ENCODE measurements at regions not wholly inside any gene's neighbourhood (a gene's known extent, or its start where the extent isn't known, plus 50 kb on each side); places are given as distances from the start of the nearest gene placed in this dataset.
A peak's percentile ranks its signal among the peaks of the same experiment; 100 is the strongest.

DNA sequence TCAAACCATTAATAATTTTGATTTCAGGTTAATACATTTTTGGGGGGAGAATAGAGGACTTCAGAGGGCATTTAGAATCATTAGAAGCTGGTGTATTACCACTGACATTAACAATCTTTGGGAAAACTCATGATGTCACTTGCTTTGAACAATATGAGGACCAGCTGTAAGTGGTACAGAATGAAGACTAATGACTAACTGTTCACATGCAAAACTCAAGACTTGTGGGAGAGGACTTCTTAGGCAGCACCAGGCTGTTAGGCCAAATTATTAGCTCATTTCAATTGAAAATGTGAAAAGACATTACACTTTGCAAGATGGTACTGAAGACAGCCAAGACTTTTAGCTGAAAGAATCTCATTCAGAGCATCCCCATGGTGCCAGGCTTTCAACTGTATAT is 426.2 kb upstream of the ADAMTS9 start:
- no peak for DNase-seq

- DNase-seq: no peak
Observed at GRCh38 chr3:65112751-65113300, 425.0 kb upstream of the ADAMTS9 start.

DNA sequence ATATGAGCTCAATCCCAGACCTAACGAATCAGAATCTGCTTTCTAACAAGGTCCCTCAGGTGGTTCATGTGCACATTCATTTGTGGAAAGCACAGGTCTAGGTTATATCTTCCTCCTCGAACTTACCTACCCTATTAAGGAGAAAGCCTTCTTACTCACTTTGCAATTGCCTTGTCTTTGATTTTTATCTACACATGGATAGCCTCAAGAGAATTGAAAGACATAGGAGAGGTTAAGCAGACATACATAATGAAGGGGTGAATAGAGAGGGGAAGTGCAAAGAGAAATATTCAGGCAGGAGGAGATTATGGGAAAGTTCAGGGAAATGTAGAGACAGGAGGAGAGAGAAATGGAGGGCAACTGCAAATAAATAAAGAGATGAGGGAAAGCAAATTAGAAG is 422.9 kb upstream of the ADAMTS9 start:
- DNase-seq: no peak

DNA sequence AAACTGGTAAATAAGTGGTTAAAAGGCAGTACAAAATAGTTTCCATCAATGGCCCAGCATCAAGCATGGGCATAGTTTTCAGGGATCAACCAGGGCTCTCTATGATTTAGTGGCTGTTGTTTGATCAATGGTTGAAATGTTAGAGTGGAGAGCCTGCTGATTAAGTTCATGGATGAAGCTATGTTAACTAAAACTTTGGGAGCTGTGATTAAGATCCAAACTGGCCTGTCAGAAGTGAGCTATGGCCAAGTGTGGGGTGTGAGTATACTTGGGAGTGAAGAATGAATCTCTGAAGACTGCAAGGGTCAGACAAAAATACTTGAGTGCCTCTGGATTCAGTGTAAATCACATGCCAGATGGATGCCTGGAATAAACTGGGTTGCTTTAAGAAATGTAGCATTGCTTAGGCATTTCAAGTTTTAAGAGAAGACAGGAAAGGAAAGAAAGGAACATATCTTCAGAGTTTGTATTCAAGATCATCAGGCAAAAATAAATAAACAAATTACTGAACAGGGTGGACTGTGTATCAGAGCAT is 422.2 kb upstream of the ADAMTS9 start:
- DNase-seq: no peak

DNA sequence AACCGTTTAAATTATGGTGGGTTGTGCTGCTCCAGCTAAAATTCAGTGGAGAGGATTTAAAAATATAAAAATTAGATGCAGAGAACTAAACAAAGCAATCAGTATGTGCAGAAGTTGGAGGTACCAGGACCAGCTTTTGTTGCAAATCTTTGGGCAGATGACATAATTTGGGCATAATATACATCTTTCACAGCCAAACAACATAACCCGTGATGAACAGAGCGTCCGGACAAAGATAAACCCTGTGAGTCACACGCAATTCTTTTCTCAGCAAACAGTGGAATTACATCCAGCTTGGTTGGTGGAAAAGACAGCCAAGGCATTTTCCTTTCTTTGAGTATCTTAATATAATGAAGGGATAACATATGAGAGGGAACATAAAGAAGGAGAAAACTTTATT is 419.4 kb upstream of the ADAMTS9 start:
- no peak for DNase-seq

- no peak for DNase-seq
Observed at GRCh38 chr3:65101450-65101849, 413.6 kb upstream of the ADAMTS9 start.

DNA sequence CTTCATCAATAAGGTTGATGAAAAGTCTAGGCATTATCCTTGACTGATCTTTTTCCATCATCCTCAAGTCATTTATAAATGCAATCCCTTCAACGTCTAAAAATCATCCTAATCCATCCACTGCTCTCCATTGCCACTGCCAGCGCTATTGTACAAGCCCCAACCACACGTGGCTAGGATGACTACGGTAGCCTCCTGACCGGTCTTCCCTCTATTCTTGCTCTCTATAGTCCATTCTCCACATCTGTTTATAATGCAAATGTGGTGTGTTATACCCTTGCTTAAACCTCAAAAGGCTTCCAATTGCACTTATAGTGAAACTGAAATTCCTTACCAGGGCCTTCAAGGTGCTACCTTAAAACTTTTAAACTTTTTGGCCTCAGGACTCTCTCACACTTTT is 410.6 kb upstream of the ADAMTS9 start:
- no peak for DNase-seq

DNA sequence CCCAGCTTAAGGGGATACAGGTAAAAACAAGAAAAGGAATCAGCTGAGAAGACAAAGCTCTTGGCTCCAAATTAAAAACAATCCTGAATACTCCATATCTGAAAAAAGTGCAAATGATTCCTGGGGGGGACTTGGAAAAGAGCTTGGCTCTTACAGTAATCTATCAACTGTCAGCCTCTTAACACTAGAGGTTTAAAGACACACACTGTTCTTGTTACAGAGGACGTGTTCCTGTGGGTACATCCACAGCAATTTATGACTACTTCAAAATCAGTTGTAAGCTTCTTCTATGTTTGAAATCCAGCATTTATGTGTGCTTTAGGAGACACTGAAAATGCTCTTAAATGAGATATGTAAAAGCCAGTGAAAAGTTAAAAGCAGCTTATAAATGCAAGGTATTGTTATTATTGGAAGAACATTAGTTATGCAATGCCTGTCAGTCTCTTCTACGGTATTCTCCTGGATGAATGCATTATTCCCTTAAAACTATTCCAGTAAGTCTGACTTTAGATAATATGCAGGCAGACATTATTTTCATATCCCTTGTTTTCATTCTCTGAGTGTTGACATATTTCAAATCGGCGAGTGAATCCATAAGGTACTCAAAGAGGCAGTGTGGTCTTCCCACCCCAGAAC is 408.4 kb upstream of the ADAMTS9 start:
- no peak for DNase-seq

DNA sequence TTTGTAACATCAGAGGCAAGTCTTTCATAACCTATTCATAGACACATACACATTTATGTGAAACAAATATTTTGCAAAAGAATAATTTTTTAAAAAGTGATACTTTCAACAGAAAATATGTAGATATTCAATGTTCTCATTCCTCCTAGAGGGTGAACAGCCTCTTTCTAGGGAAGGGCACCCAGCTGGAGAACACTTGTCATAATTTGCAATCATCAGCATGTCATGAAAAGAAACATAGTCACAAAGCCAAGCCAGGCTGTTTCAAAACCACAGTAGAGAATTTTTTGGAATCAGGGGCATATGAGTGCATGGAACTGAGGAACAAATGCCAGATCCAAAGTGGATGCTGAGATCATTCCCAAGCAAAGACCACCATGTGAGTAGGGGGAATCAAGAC is 406.9 kb upstream of the ADAMTS9 start:
- DNase-seq: no peak

- no peak for DNase-seq
Observed at GRCh38 chr3:65093641-65094040, 405.8 kb upstream of the ADAMTS9 start.

GRCh38 chr3:65091565-65091964 is 403.8 kb upstream of the ADAMTS9 start:
- DNase-seq: no peak

- no peak for DNase-seq
Observed at GRCh38 chr3:65083240-65083639, 395.4 kb upstream of the ADAMTS9 start.

DNA sequence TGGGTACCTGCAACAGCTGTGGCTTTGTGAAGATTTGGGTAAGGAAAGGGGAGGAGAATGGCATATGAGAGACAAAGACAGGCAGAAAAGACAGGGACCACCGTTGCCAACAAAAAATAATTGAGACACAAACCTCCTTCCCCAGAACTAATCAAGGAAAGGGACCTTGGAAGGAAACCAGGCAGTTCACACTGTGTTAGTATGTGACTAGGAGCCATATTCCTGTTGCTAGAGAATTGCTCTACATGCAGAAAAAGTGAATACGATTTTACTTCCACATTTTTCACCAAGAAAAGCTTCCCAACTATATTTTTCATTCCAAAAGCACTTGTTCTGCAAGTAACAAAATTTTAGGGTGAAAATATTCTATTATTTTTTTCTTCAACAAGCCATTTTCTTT is 393.7 kb upstream of the ADAMTS9 start:
- DNase-seq: no peak

GRCh38 chr3:65080432-65080831 is 392.6 kb upstream of the ADAMTS9 start:
- DNase-seq: no peak

DNA sequence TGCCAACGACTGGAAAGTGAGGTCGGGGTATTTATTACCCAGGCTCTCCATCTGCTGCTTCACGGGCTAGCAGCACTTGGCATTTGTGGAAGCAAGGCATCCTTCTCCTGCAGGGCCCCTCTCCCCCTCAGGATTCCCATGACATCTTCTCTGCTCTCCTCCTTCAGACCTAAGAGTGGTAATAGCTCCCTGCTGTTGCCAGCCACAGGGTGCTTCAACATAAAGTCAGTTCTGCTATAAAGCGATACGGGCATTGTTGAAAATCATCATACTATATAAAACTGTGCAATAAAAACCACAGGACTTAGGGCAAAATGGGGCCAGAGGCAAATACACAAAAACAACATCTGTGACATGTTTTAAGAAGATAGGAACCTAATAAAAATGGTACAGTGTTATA is 391.8 kb upstream of the ADAMTS9 start:
- no peak for DNase-seq

GRCh38 chr3:65078748-65079147 is 390.9 kb upstream of the ADAMTS9 start:
- DNase-seq: no peak

DNA sequence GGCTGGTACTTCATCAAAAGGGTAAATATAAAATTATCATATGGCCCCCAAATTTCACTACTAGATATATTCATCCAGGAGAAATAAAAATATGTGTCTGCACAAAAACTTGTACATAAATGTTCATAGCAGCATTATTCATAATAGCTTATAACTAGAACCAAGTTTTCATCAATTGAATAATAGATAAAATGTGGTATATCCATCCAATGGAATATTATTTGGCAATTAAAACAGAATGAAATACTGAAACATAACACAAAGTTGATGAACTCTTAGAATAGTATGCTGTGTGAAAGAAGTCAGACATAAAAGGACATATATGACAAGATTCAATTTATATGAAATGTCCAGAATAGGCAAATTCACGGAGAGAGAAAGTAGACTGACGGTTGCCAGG is 389.3 kb upstream of the ADAMTS9 start:
- no peak for DNase-seq

DNA sequence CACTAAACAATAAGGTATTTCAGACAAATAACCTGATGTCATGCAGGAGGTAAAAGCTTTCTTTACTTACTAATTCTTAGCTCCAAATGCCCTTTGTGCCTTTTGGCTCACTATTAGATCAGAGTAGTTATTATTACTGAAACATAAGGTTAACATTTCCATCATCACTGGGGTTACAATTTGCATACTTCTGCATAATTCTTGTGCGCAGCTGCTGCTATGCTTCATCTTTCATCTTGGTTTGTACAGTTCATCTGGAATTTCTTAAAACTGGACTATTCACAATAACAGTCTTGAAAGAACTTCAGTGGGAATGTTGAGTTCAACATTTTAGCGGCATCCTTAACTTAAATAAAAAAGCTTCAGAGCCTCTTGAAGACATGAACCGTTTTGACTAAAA is 383.2 kb upstream of the ADAMTS9 start:
- DNase-seq: peak; percentile 38

DNA sequence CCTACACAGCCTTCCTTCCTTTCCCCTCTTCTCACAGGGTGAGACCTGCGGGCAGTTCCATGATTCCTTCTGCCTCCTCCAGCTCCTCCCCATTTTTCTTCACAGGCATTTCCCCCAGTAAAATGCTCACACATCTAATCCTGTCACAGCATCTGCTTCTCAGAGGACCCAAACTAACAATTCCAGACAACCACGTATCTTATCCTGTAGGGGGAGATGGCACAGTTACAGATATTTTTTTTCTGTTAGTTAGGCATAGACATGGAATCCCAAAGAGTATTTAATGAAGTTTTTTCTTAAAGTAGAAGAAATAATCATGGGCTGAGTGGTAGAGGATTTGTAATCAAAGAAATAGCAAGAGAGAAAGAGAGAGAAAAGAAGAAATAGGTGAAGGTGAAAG is 373.1 kb upstream of the ADAMTS9 start:
- no peak for DNase-seq

DNA sequence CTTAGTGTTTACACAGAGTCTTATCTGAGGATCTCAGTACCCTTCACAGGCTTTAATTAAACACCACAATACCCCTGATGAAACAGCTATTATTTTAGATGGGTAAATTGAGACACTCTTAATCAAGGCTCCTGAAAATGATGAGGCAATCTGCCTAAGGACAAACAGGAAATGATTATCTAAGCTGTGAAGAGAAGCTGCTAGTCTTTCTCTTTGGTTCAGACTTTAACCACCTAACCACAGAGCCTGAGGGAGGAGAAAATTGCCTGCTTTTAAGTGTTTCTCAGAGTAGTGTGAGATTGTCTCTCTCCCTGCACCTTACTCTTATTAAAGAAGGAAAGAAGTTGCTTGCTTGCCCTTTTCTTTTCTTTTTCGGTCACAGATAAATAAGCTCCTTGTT is 364.3 kb upstream of the ADAMTS9 start:
- no peak for DNase-seq

DNA sequence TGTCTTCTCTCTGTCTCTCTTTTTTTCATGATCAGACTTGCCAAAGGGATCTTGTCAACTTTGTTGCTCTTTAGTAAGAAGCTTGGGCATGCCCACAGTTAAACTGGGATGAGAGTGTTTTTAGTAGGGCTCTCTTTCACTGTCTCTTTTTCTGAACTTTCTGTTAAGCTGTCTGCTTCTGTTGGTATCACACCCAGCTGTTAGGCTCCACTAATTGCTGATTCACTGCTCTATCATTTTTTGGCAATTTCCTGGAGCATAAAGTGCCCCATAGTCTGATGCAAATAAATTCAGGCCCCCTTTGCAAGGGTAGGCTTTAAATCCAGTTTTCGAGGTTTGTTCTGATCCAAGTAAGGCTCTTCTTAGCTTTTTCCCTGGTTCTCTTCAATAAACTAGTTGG is 360.4 kb upstream of the ADAMTS9 start:
- DNase-seq: no peak

DNA sequence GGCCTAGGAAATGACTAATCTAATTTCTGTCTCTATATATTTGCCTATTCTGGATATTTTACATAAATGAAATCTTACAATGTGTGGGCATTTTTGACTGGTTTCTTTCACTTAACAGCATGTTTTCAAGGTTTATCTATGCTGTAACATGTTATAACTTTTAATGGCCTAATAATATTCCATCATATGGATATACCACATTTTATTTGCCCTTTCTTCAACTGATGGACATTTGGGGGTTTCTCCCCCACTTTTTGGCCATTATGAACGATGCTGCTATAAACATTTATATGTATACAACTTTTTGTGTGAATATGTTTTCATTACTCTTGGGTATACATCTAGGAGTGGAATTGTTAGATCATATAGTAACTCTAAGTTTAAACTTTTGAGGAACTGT is 357.3 kb upstream of the ADAMTS9 start:
- no peak for DNase-seq

DNA sequence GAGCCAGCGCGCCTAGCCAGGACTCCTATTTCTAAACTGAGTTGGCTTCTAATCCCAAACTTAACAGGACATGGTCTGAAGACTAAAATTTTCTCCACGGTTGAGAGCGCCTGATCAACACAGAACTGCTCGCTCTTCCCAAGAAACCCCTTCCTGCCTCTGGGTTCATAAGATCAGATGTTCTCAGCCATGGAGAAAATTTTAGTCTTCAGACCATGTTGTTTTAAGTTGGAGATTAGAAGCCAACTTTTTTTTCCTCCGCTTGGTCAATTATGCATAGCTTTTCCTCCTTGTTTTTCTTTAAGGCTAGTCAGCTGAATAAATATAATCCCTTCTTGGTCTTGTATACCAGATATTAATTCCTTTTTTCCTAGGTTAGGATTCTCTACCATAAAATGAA is 356.6 kb upstream of the ADAMTS9 start:
- no peak for DNase-seq

- DNase-seq: no peak
Observed at GRCh38 chr3:65042675-65043074, 354.9 kb upstream of the ADAMTS9 start.
